ENCODE measurements at regions not wholly inside any gene's neighbourhood (a gene's known extent, or its start where the extent isn't known, plus 50 kb on each side); places are given as distances from the start of the nearest gene placed in this dataset.

- DNase-seq = peak; percentile 1
These were observed 299.5 kb upstream of the RASGRP1 start for GRCh38 chr15:38864122-38864521.

DNA sequence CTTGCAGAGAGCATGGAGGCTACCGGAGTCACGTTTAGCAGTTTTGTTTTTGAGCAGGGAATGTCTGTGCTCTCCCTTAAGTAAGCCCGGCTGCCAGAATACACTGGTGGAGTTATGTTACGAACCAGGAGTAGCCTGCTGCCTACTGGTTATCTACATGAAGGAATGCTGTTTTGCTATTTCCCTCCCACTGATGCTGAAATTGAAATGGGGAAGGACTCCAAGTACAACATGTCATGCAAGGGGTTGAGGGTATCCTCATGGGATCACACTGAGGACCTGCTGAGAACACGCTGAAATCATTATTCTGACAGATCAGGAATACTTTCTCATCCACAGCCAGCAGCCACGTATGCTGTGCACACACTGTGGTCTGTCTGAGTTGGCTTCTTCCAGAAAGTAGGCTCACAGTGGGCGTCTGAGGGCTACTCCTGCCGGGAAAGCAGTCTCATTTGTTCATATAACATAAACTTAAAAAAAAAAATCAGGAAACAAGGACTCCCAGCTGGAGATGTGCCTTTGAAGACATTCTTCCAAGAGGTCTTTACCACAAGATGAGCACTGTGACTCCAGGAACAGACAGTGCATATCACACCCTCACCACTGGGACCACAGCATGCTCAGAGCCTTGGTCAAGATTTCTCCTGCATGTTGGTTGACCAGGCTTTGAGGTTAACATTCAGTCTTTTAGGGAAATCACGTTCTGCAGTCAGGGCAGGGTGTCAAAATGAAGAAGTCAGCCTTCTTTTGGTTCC, 300.4 kb upstream of the RASGRP1 start:
- DNase-seq = no peak

DNA sequence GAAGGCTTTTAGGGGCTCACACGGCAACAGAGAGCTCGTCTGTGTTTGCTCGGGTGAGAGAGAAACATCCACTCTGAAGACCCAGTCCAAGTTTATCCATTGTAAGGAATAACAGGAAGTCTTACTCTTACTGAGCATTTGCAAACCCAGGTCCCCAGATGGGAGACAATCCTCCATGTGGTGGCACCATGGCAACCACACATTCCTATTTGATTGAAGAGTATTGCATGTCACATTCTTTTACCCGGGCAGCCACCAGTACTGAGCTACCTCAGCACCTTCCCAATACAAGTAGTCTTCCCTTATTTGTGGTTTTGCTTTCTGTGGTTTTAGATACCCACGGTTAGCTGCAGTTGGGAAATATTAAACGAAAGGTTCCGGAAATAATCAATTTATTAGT, 302.9 kb upstream of the RASGRP1 start:
- DNase-seq = no peak

DNA sequence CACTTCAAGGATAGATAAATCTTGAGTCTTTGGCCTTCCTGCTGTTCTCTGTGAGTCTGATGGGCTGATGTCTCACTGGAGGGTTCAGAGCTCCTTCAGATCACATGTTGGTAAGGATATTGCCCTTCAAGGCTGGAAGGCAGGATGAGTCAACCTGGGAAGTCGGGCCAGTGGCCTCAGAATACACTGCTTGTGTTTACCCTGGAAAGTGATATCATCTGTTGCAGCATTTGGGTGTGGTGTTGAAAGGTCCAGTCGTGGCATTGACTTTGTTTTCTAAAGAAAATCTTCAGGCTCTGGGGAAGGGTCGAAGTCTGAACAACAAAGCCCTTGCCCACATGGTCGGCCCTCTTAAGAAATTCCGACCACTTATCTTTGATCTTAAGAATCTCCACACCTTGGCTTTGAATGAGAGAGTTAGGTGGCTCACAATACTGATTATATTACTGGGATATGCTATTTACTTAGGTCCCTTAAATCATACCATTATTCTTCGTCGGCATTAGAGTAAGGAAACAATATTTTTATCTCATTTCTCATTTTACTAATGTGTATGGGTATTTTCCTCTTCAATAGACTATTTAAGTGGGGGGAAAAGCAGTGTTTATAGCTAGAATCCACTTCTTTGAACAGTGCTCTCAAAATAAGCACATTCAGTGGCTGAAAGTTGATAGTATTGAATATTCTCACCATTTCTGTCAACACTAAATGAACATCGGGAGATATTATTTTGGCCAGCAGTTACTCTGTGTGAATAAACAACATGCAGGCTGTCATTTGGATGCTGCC, 303.9 kb upstream of the RASGRP1 start:
- DNase-seq = no peak

DNA sequence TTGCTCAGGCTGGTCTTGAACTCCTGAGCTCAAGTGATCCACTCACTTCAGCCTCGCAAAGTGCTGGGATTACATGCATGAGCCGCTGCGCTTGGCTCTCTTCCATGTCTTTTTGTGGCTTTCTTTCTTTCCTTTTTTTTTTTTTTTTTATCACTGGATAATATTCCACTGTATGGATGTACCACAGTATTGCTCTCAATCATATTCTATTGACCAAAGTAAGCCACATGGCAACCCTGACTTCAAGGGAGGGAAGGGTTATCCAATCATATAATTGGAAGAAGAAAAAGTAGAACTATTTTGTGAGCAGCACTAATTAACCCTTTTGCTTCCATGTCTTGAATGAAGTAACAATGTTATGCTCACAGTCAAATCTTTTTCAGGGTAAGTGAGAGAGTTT, 307.0 kb upstream of the RASGRP1 start:
- DNase-seq = no peak

DNA sequence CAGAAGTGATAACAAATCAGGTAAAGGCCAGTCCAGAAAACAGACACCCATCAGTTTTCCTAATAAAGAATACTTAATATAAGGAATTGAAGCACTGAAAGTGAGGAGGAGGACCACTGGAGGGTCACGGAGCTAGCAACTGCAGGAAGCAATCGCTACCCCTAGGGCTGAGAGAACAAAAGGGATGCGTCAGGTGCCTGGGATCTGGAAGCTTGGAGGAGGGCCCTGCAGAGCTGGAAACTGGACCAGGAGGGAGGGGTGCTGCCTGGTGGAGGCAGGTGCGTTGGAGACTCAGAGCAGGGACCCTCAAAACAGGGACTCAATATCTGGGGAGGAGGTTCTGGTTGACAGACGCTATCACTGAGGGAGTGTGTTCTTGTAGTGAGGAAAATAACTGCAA, 308.1 kb upstream of the RASGRP1 start:
- DNase-seq = no peak

- no peak for DNase-seq
These were observed 308.5 kb upstream of the RASGRP1 start for GRCh38 chr15:38873158-38873557.

- no peak for DNase-seq
These were observed 309.9 kb upstream of the RASGRP1 start for GRCh38 chr15:38874464-38874863.

DNA sequence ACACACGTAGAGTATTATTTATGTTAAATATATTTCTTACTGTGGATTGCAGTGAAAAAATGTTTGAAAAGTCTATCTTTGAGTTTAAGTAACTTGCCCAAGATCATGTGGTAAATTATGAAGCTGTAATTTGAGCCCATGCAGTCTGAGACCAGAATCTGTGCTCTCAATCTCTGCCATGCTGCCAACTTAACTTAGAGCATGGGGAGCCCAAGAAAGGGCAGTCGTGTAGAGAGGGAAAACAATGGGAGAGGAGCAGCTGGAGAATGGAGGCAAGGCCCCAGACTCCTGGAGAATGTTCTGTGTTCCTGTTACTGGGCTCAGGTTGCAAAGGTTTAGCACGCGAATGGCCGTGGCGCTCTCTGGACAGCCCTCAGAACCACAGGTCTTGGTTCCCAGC, 311.6 kb upstream of the RASGRP1 start:
- DNase-seq = no peak

DNA sequence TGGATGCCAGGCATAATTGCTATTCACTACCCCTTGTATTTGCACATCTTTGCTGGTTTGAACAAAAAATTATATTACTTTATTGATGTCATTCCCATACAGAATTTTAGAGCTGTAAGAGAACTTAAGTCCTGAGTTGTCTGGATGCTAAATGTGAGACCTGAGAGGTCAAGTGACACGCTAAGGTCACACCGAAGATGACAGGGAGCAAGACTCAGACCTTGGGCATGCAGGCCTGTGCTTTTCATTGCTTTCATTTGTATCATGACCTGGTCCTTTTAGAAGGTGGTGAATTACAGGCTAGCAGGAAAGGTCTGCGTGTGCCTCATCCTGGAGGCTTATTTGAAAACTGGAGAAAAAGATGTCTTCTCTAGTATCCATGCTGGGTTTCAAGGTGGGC, 312.0 kb upstream of the RASGRP1 start:
- DNase-seq = no peak

DNA sequence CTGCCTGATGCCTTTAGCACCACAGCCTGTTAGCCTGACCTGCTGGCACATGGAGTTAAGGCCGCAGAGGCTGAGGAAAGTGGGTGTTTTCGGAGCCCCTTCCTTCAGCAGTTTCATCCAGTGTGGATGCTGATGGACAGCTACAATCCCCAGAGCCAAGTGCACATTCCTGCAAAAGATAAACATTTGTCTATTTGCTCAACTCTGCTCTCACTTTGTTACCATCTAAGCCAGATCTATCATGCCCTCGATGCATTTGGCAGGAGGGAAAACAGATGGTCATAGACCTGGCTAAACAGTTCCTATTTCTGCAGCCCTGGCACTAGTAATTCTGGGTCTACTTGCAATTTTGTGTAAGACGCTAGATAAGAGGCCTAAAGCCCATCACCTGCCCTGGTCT, 312.9 kb upstream of the RASGRP1 start:
- no peak for DNase-seq

GRCh38 chr15:38878026-38878425, 313.4 kb upstream of the RASGRP1 start:
- no peak for DNase-seq

DNA sequence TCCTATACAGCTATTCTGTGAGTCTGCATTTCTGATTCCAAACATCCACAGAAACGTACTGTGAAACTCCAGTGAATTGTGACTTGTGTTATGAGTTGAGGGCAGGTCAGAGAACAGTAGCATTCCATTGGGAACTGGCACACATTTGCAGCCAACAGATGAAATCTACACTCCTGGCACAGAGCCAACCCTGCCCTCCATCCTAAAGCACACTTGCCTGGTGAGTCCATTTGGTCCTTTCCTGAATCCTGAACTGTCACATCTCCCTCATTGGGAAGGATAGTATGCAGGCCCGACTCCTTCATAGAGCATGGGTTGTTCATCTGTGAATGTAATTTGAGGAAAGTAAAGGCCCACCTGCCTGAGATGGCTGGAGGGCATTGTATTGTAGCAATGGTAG, 314.3 kb upstream of the RASGRP1 start:
- no peak for DNase-seq

GRCh38 chr15:38879909-38880471, 315.4 kb upstream of the RASGRP1 start:
- DNase-seq = no peak

DNA sequence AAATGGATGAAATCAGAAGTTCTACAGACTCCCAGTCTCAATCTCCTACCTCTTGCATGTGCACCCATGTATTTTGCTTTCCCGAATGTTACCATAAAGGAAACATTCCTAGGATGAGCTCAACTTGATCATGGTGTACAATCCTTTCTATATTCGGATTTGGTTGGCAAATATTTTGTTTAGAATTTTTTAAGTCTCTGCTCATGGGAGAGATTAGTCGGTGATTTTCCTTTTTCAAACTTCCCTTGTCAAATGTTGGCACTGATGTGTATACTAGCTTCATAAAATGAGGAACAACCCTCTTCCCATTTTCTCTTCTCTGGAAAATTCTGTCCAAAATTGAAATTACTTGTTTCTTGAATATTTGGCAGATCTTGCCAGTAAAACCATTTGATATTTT, 317.6 kb upstream of the RASGRP1 start:
- DNase-seq = no peak

GRCh38 chr15:38883987-38884386, 319.4 kb upstream of the RASGRP1 start:
- DNase-seq = no peak

DNA sequence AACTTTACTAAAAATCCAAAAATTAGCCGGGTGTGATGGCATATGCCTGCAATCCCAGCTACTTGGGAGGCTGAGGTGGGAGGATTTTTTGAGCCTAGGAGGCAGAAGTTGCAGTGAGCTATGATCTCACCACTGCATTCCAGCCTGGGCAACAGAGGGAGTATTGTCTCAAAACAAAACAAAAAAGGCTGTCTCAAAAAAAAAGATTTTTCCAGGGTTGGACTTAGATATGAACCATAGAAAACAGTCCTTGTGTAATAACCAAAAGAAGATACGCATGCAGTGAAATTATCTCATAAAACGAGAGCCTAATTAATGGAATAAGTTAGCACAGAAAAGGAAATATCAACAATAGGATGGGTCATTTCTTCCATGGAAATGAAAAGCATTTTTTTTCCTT, 320.4 kb upstream of the RASGRP1 start:
- DNase-seq = no peak

GRCh38 chr15:38885471-38885952, 320.9 kb upstream of the RASGRP1 start:
- no peak for DNase-seq

- DNase-seq = no peak
These were observed 321.9 kb upstream of the RASGRP1 start for GRCh38 chr15:38886315-38887163.

DNA sequence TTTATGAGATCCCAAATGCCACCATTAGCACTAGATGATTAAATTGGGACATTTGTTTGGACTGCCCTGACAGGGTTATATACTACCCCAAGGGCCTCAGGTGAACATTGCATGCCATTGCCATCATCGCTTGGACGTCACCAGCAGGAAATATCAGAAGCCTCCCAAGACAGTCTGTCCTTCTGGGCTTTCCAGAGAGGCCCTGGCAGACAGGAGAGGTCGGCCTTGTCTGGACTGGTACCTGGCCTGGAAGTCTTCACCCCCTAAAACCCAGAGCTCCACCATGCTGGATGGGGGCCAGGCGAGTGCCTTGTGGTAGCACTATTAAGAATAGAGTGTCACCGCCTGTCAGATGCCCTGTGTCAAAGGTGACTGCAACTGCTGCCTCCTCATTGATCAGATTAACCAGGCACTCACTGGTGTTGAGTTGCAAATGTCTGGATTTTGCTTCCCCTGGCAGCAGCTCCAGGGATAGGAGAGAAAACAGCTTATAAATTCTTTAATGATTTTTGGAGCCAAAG, 324.1 kb upstream of the RASGRP1 start:
- DNase-seq = no peak

DNA sequence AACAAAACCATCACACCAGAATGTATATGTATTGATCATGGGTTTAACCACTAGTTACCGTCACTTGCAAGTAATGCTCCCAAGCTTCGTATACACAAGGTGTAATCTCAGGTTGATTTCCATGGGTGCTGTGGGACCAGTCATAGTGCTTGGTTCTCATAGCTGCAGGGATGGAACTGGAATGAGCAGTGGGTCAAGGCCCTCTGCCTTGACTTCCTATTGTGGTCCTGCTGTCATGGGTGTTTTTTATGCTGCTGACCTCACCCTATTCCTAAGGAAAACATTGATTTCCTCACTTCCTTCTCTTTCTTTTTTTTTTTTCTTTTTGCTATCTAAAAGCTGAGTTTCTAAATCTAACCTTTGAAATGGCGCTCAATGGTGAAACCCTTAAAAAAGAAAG, 325.6 kb upstream of the RASGRP1 start:
- no peak for DNase-seq

- DNase-seq = no peak
These were observed 329.3 kb upstream of the RASGRP1 start for GRCh38 chr15:38893925-38894242.

All from NCI-H526 treated with DMSO at 0.1 percent for 48 hours (cell line).